ENCODE measurements at regions not wholly inside any gene's neighbourhood (a gene's known extent, or its start where the extent isn't known, plus 50 kb on each side); places are given as distances from the start of the nearest gene placed in this dataset.

- no peak for TF ChIP-seq POLR2AphosphoS5 (IDR thresholded peaks at IDR 0.05; ENCODE audit: low read length)
- no peak for TF ChIP-seq TBL1XR1 (IDR thresholded peaks at IDR 0.05; ENCODE audit: low read depth, low read length)
- no peak for TF ChIP-seq POLR2A (IDR thresholded peaks at IDR 0.05; ENCODE audit: low read depth, low read length)
- TF ChIP-seq SP1 (IDR thresholded peaks at IDR 0.05; ENCODE audit: low read depth, low read length): no peak
- TF ChIP-seq, protein P1, sequence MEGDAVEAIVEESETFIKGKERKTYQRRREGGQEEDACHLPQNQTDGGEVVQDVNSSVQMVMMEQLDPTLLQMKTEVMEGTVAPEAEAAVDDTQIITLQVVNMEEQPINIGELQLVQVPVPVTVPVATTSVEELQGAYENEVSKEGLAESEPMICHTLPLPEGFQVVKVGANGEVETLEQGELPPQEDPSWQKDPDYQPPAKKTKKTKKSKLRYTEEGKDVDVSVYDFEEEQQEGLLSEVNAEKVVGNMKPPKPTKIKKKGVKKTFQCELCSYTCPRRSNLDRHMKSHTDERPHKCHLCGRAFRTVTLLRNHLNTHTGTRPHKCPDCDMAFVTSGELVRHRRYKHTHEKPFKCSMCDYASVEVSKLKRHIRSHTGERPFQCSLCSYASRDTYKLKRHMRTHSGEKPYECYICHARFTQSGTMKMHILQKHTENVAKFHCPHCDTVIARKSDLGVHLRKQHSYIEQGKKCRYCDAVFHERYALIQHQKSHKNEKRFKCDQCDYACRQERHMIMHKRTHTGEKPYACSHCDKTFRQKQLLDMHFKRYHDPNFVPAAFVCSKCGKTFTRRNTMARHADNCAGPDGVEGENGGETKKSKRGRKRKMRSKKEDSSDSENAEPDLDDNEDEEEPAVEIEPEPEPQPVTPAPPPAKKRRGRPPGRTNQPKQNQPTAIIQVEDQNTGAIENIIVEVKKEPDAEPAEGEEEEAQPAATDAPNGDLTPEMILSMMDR (IDR thresholded peaks at IDR 0.05 in 2 of 3, conservative IDR thresholded peaks at IDR 0.05 in 1 of 3; ENCODE audit: control insufficient read depth in 2 of 3, extremely low read depth in 1 of 3, insufficient read depth in 1 of 3, low read depth in 3 of 3, low read length in 3 of 3): no peak
- no peak for TF ChIP-seq RELA (IDR thresholded peaks at IDR 0.05; ENCODE audit: borderline replicate concordance, partially characterized antibody)
- TF ChIP-seq, protein P2, sequence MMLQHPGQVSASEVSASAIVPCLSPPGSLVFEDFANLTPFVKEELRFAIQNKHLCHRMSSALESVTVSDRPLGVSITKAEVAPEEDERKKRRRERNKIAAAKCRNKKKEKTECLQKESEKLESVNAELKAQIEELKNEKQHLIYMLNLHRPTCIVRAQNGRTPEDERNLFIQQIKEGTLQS (IDR thresholded peaks at IDR 0.05; ENCODE audit: borderline replicate concordance, extremely low read depth, low read depth, low read length): no peak
- TF ChIP-seq, protein P3, sequence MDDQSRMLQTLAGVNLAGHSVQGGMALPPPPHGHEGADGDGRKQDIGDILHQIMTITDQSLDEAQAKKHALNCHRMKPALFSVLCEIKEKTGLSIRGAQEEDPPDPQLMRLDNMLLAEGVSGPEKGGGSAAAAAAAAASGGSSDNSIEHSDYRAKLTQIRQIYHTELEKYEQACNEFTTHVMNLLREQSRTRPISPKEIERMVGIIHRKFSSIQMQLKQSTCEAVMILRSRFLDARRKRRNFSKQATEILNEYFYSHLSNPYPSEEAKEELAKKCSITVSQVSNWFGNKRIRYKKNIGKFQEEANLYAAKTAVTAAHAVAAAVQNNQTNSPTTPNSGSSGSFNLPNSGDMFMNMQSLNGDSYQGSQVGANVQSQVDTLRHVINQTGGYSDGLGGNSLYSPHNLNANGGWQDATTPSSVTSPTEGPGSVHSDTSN (IDR thresholded peaks at IDR 0.05; ENCODE audit: insufficient replicate concordance, low read depth, low read length): no peak
- TF ChIP-seq E4F1 (IDR thresholded peaks at IDR 0.05; ENCODE audit: borderline replicate concordance, partially characterized antibody): no peak
- no peak for TF ChIP-seq ETV6 (conservative IDR thresholded peaks at IDR 0.05 in 1 of 2, IDR thresholded peaks at IDR 0.05 in 1 of 2; ENCODE audit: borderline replicate concordance in 1 of 2, low read depth in 1 of 2)
- TF ChIP-seq EZH2 (IDR thresholded peaks at IDR 0.05; ENCODE audit: borderline replicate concordance, control insufficient read depth, low read depth, low read length): no peak
Observed at GRCh38 chr6:51029561-51029960, 210.9 kb downstream of the TFAP2B start.

Data from GM12878 (cell line).